Gastrocnemius medialis (tissue), 4 donors: ENCODE measurements at regions not wholly inside any gene's neighbourhood (a gene's known extent, or its start where the extent isn't known, plus 50 kb on each side); places are given as distances from the start of the nearest gene placed in this dataset.
"Not testable (repeated sequence)": the region's sequence is repeated elsewhere in the genome, so short reads cannot be mapped to it uniquely, and the experiment has no call there.

Experiments
- ATAC-seq, 2 donors: fragments of 150-250 bp; one replicate each; pipeline ENCODE4 v1.9.1; 2016
- DNase-seq, 2 donors: peaks; one replicate each; pipeline ENCODE4 v3.0.0-alpha.2; 2019
- H3K27ac ChIP-seq, 4 donors: fragments of 200-600 bp; sonication (generic); 1 replicate in 1 of 4; 2 replicates in 3 of 4; pipeline ENCODE4 v1.5.1; 2016 to 2018; ENCODE audit warnings: mild to moderate bottlenecking in 2 of 4, moderate library complexity in 1 of 4
- H3K27me3 ChIP-seq, 3 donors: fragments of 200-600 bp; sonication (generic) in 2 of 3; 1 replicate in 1 of 3; 2 replicates in 2 of 3; pipeline versions ENCODE4 v1.5.1 to v1.6.0; 2016 to 2019; ENCODE audit warnings: mild to moderate bottlenecking in 1 of 3, moderate library complexity in 1 of 3
- H3K36me3 ChIP-seq, 2 donors: fragments of 200-600 bp; sonication (generic) in 1 of 2; one replicate each; pipeline ENCODE4 v1.5.1; 2017 to 2018
- H3K4me1 ChIP-seq, 2 donors: fragments of 200-600 bp; sonication (generic) in 1 of 2; one replicate each; pipeline ENCODE4 v1.5.1; 2016 to 2017; ENCODE audit warnings: mild to moderate bottlenecking in 2 of 2
- H3K4me3 ChIP-seq, 4 donors: fragments of 200-600 bp; sonication (generic) in 3 of 4; 1 replicate in 1 of 4; 2 replicates in 3 of 4; pipeline ENCODE4 v1.5.1; 2016 to 2019; ENCODE audit warnings: mild to moderate bottlenecking in 2 of 4
- H3K9me3 ChIP-seq, 3 donors: fragments of 200-600 bp; sonication (generic) in 2 of 3; 1 replicate in 1 of 3; 2 replicates in 2 of 3; pipeline ENCODE4 v1.5.1; 2016 to 2019
- CTCF ChIP-seq, 5 experiments: fragments of 450-650 bp in 3 of 5; fragments of 200-600 bp in 2 of 5; sonication (generic) in 2 of 5; IDR thresholded peaks in 4 of 5; conservative IDR thresholded peaks in 1 of 5; 1 replicate in 4 of 5; 2 replicates in 1 of 5; pipeline ENCODE4 v1.5.1; 2016 to 2019; ENCODE audit warnings: antibody characterized with exemption in 5 of 5, mild to moderate bottlenecking in 3 of 5, moderate library complexity in 3 of 5
- POLR2A ChIP-seq, 2 donors: fragments of 450-650 bp; IDR thresholded peaks; one replicate each; pipeline ENCODE4 v1.6.1; 2017; ENCODE audit warnings: antibody characterized with exemption in 2 of 2, mild to moderate bottlenecking in 2 of 2, moderate library complexity in 2 of 2
- in situ Hi-C, 4 donors: fragments of 200-750 bp; cut with MboI; loops; one replicate each; pipeline versions ENCODE4 v1.15.0 to v1.8.0; 2017; ENCODE audit warnings: low sequenced_read_pairs in 4 of 4
- intact Hi-C: fragments of 100-400 bp; cut with DNase I; formaldehyde crosslinking; loops from one replicate; pipeline ENCODE4 v1.15.1; 2023; ENCODE audit warnings: low total_unique reads

GRCh38 chr20:25865715-25866656 is 169.3 kb upstream of the ZNF337 start:
- Histone ChIP-seq H3K36me3 (no peaks in the 10 kb centered on the region), H3K4me1 (peaks cover 20 to 37% of the 10 kb centered on the region in 2 donors), H3K9me3 (no peaks in the 10 kb centered on the region), H3K27me3 (no peaks in the 10 kb centered on the region), H3K27ac (no peak overlapping the region), H3K4me3 (peak overlapping the region; percentile 48 to 68 (median 53))
- intact Hi-C loops = loop anchor here (5.0 kb wide), 1 partner anchor 244 kb away; the partner anchor contains the start of gene NANP
- DNase-seq (peak; percentile 40 to 53), ATAC-seq (no peak)
- in situ Hi-C loops = loop anchor here in 3 of 4 donors (25.0 kb wide), 2 partner anchors 179 to 254 kb away; partner anchors contain the start of genes ZNF337 (in 3 of the 3) and NANP (in 2 of the 3)
- TF ChIP-seq POLR2A (IDR thresholded peaks at IDR 0.05) = no peak
- TF ChIP-seq CTCF (IDR thresholded peaks at IDR 0.05 in 4 of 5, conservative IDR thresholded peaks at IDR 0.05 in 1 of 5) = no peak

- not testable (repeated sequence) for H3K9me3 ChIP-seq, H3K36me3 ChIP-seq, ATAC-seq, H3K27ac ChIP-seq, H3K27me3 ChIP-seq, DNase-seq
- in situ Hi-C loops (loop anchor here in 3 of 4 donors (25.0 kb wide), 2 partner anchors 178 to 253 kb away; partner anchors contain the start of genes ZNF337 (in 3 of the 3) and NANP (in 2 of the 3)), intact Hi-C loops (loop anchor here (5.0 kb wide), 1 partner anchor 243 kb away; the partner anchor contains the start of gene NANP)
- Histone ChIP-seq H3K4me3 (peak overlapping the region; percentile 48 to 68 (median 53)), H3K4me1 (peaks cover 22 to 44% of the 10 kb centered on the region in 2 donors)
Measured at GRCh38 chr20:25864963-25865714, 168.5 kb upstream of the ZNF337 start.

- H3K4me1 ChIP-seq = peaks cover 25 to 46% of the 10 kb centered on the region in 2 donors
- H3K4me3 ChIP-seq = no peak overlapping the region
- TF ChIP-seq CTCF (IDR thresholded peaks at IDR 0.05 in 4 of 5, conservative IDR thresholded peaks at IDR 0.05 in 1 of 5) (no peak), POLR2A (IDR thresholded peaks at IDR 0.05) (no peak)
- H3K27ac ChIP-seq = no peak overlapping the region
- DNase-seq (no peak), ATAC-seq (no peak)
- in situ Hi-C loops (loop anchor here in 3 of 4 donors (25.0 kb wide), 2 partner anchors 177 to 252 kb away; partner anchors contain the start of genes ZNF337 (in 3 of the 3) and NANP (in 2 of the 3)), intact Hi-C loops (no loop called here)
- H3K27me3 ChIP-seq = no peaks in the 10 kb centered on the region
- H3K9me3 ChIP-seq = no peaks in the 10 kb centered on the region
- H3K36me3 ChIP-seq = no peaks in the 10 kb centered on the region
Measured at GRCh38 chr20:25864326-25864962, 167.8 kb upstream of the ZNF337 start.

DNA sequence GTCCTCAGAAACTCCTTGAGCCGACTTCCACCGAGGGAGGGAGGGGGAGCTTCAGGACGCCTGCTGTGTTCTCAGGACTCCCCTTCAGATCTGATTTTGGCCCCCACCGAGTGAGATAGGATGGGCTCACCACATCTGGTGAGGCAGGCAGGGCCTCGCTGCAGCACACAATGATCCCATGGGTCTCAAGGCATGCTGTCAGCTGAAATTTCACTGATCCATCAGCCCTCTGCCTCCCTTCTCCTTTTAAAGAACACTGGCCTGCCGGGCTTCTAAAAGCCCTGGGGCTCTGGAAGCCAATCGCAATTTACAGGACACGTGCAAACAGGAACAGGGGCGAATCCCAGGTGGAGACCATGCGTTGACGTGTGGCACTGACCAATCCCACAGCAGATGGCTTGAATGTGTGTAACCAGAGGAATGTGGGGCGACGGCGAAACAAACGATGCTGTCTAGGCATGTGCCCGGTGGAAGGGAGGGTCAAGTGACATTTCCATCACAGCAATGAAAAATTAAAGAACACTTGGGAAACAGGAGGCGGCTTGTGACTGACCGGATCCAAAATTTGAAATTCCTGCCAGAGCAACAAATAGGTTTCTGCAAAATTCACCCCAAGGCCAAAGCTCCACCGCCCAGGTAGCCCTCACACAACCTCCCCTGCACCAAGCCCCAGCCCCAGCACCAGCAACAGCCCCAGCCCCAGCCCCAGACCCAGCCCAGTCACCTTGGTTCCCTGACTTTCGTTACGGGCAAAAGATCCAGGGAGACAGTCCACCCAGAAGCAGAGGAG is 167.1 kb upstream of the ZNF337 start:
- Histone ChIP-seq H3K27ac (peak overlapping the region in 3 of 4 donors; percentile 33 to 49 (median 36)), H3K36me3 (no peaks in the 10 kb centered on the region), H3K4me1 (peaks cover 26 to 48% of the 10 kb centered on the region in 2 donors), H3K9me3 (no peaks in the 10 kb centered on the region), H3K27me3 (no peaks in the 10 kb centered on the region), H3K4me3 (peak overlapping the region; percentile 64 to 87 (median 72))
- ATAC-seq (no peak), DNase-seq (no peak)
- intact Hi-C loops = loop anchor here (2.0 kb wide), 1 partner anchor 167 kb away; the partner anchor contains the start of gene ZNF337
- in situ Hi-C loops = loop anchor here in 3 of 4 donors (25.0 kb wide), 2 partner anchors 176 to 251 kb away; partner anchors contain the start of genes ZNF337 (in 3 of the 3) and NANP (in 2 of the 3)
- TF ChIP-seq POLR2A (IDR thresholded peaks at IDR 0.05) = no peak
- TF ChIP-seq CTCF (IDR thresholded peaks at IDR 0.05 in 4 of 5, conservative IDR thresholded peaks at IDR 0.05 in 1 of 5) = peak in 1 of 5 experiments; percentile 3
